DOHH2 (cell line): ENCODE measurements at regions not wholly inside any gene's neighbourhood (a gene's known extent, or its start where the extent isn't known, plus 50 kb on each side); places are given as distances from the start of the nearest gene placed in this dataset.

Experiments
- EZH2phosphoT487 ChIP-seq: fragments of 200-600 bp; sonication (generic); IDR thresholded peaks from 2 replicates; pipeline ENCODE4 v1.6.1; 2017; ENCODE audit warnings: borderline replicate concordance, mild to moderate bottlenecking, antibody characterized with exemption, low read length, moderate library complexity, mixed read lengths
- TF ChIP-seq, protein P1 (sequence below): fragments of 200-600 bp; sonication (generic); IDR thresholded peaks from one replicate; pipeline ENCODE4 v1.5.1; 2014; ENCODE audit warnings: antibody characterized with exemption, mild to moderate bottlenecking, low read depth, low read length; ENCODE audit not compliant: poor library complexity, severe bottlenecking

DNA sequence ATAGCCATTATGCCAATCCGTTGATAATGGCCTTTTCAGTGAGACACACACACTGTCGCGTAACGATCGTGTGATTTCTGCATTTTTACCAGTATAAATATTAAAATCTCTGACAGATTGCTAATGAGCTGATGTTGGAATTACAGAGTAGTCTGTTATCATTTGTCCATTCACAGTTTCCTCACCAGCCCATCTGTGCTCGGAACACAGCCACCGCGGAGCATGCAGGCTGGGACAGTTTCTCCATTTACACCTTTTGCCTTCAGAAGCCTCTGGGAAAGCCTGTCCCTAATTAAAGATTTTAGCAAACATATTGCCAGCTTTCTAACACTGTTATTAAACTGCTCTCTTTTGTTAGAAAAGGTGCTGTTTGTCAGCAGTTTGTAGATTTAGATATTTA is 82.2 kb upstream of the BARHL2 start:
- TF ChIP-seq, protein P1, sequence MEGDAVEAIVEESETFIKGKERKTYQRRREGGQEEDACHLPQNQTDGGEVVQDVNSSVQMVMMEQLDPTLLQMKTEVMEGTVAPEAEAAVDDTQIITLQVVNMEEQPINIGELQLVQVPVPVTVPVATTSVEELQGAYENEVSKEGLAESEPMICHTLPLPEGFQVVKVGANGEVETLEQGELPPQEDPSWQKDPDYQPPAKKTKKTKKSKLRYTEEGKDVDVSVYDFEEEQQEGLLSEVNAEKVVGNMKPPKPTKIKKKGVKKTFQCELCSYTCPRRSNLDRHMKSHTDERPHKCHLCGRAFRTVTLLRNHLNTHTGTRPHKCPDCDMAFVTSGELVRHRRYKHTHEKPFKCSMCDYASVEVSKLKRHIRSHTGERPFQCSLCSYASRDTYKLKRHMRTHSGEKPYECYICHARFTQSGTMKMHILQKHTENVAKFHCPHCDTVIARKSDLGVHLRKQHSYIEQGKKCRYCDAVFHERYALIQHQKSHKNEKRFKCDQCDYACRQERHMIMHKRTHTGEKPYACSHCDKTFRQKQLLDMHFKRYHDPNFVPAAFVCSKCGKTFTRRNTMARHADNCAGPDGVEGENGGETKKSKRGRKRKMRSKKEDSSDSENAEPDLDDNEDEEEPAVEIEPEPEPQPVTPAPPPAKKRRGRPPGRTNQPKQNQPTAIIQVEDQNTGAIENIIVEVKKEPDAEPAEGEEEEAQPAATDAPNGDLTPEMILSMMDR: no peak
- no peak for TF ChIP-seq EZH2phosphoT487
